ENCODE measurements at regions not wholly inside any gene's neighbourhood (a gene's known extent, or its start where the extent isn't known, plus 50 kb on each side); places are given as distances from the start of the nearest gene placed in this dataset.

- ATAC-seq (no peak), FAIRE-seq (no peak), DNase-seq (ENCODE audit: low read depth, low spot score) (no peak)
- Histone ChIP-seq H3K27ac (ENCODE audit: control insufficient read depth, insufficient read depth) (no peak overlapping the region), H3K9me3 (replicated peaks; ENCODE audit: control insufficient read depth, insufficient read depth, low read length) (no peaks in the 10 kb centered on the region), H3K4me3 (no peak overlapping the region), H3K4me1 (ENCODE audit: control insufficient read depth, insufficient read depth, low read length) (no peaks in the 10 kb centered on the region), H3K27me3 (replicated peaks in 1 of 2; ENCODE audit: control insufficient read depth in 2 of 2, insufficient read depth in 2 of 2, low read length in 1 of 2) (no peaks in the 10 kb centered on the region), H3K79me2 (ENCODE audit: control insufficient read depth, insufficient read depth, low read length) (no peaks in the 10 kb centered on the region), H3K36me3 (ENCODE audit: control insufficient read depth in 2 of 2, insufficient read depth in 2 of 2, low read length in 1 of 2) (no peaks in the 10 kb centered on the region), H3K9ac (ENCODE audit: control insufficient read depth, insufficient read depth, low read length) (no peak overlapping the region), H4K20me1 (ENCODE audit: control insufficient read depth, insufficient read depth) (no peaks in the 10 kb centered on the region), H2AFZ (ENCODE audit: control insufficient read depth, low read depth, low read length) (no peak overlapping the region), H3K4me2 (ENCODE audit: control insufficient read depth, insufficient read depth) (no peak overlapping the region)
- in situ Hi-C loops (cut with MboI): loop anchor here (10.0 kb wide), 1 partner anchor 762 kb away; no protein-coding TSS in a partner anchor
- WGBS (ENCODE audit: insufficient coverage, insufficient replicate concordance, low lambda C conversion rate, missing lambda C conversion rate): 61% methylated on average over 4 of the region's 4 CpGs
- ChIA-PET RAD21 (ENCODE audit: unreplicated experiment) (no interaction called here), POLR2A (no interaction called here), SMC1A (ENCODE audit: uncharacterized antibody, unreplicated experiment) (interaction anchor here (1.1 to 1.4 kb wide), 2 partner anchors 8 to 9 kb away, joined by 3 read pairs; no protein-coding TSS in a partner anchor), CTCF (interaction anchor here (0.7 to 1.6 kb wide), 5 partner anchors 8 to 898 kb away, joined by 3 to 7 read pairs (median 3); no protein-coding TSS in a partner anchor)
- no TSS peak for BruUV-seq (replicated peaks)
- TF ChIP-seq CEBPB (IDR thresholded peaks at IDR 0.05; ENCODE audit: borderline replicate concordance in 1 of 2, low read depth in 2 of 2, low read length in 2 of 2) (no peak), RELA (IDR thresholded peaks at IDR 0.05; ENCODE audit: borderline replicate concordance, partially characterized antibody) (no peak), CHD1 (IDR thresholded peaks at IDR 0.05; ENCODE audit: low read depth, low read length) (no peak), ZNF24 (IDR thresholded peaks at IDR 0.05) (no peak), BHLHE40 (IDR thresholded peaks at IDR 0.05; ENCODE audit: borderline replicate concordance in 1 of 2, low read depth in 2 of 2, low read length in 1 of 2) (no peak), USF2 (IDR thresholded peaks at IDR 0.05; ENCODE audit: borderline replicate concordance, low read depth, low read length) (no peak), CREB1 (IDR thresholded peaks at IDR 0.05; ENCODE audit: low read depth) (no peak), GATAD2B (conservative IDR thresholded peaks at IDR 0.05; ENCODE audit: low read depth) (no peak), NFYA (IDR thresholded peaks at IDR 0.05; ENCODE audit: borderline replicate concordance, low read depth, low read length) (no peak), YY1 (IDR thresholded peaks at IDR 0.05; ENCODE audit: low read depth, low read length) (no peak), SUZ12 (IDR thresholded peaks at IDR 0.05; ENCODE audit: unreplicated experiment) (no peak), WRNIP1 (IDR thresholded peaks at IDR 0.05; ENCODE audit: borderline replicate concordance, low read depth, low read length) (no peak), ZZZ3 (IDR thresholded peaks at IDR 0.05; ENCODE audit: control insufficient read depth, insufficient read length, low read depth) (no peak)
- TF ChIP-seq, protein P1, sequence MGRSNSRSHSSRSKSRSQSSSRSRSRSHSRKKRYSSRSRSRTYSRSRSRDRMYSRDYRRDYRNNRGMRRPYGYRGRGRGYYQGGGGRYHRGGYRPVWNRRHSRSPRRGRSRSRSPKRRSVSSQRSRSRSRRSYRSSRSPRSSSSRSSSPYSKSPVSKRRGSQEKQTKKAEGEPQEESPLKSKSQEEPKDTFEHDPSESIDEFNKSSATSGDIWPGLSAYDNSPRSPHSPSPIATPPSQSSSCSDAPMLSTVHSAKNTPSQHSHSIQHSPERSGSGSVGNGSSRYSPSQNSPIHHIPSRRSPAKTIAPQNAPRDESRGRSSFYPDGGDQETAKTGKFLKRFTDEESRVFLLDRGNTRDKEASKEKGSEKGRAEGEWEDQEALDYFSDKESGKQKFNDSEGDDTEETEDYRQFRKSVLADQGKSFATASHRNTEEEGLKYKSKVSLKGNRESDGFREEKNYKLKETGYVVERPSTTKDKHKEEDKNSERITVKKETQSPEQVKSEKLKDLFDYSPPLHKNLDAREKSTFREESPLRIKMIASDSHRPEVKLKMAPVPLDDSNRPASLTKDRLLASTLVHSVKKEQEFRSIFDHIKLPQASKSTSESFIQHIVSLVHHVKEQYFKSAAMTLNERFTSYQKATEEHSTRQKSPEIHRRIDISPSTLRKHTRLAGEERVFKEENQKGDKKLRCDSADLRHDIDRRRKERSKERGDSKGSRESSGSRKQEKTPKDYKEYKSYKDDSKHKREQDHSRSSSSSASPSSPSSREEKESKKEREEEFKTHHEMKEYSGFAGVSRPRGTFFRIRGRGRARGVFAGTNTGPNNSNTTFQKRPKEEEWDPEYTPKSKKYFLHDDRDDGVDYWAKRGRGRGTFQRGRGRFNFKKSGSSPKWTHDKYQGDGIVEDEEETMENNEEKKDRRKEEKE (IDR thresholded peaks at IDR 0.05): no peak
- TF ChIP-seq, protein P2, sequence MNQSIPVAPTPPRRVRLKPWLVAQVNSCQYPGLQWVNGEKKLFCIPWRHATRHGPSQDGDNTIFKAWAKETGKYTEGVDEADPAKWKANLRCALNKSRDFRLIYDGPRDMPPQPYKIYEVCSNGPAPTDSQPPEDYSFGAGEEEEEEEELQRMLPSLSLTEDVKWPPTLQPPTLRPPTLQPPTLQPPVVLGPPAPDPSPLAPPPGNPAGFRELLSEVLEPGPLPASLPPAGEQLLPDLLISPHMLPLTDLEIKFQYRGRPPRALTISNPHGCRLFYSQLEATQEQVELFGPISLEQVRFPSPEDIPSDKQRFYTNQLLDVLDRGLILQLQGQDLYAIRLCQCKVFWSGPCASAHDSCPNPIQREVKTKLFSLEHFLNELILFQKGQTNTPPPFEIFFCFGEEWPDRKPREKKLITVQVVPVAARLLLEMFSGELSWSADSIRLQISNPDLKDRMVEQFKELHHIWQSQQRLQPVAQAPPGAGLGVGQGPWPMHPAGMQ (IDR thresholded peaks at IDR 0.05; ENCODE audit: borderline replicate concordance): no peak
- TF ChIP-seq, protein P3, sequence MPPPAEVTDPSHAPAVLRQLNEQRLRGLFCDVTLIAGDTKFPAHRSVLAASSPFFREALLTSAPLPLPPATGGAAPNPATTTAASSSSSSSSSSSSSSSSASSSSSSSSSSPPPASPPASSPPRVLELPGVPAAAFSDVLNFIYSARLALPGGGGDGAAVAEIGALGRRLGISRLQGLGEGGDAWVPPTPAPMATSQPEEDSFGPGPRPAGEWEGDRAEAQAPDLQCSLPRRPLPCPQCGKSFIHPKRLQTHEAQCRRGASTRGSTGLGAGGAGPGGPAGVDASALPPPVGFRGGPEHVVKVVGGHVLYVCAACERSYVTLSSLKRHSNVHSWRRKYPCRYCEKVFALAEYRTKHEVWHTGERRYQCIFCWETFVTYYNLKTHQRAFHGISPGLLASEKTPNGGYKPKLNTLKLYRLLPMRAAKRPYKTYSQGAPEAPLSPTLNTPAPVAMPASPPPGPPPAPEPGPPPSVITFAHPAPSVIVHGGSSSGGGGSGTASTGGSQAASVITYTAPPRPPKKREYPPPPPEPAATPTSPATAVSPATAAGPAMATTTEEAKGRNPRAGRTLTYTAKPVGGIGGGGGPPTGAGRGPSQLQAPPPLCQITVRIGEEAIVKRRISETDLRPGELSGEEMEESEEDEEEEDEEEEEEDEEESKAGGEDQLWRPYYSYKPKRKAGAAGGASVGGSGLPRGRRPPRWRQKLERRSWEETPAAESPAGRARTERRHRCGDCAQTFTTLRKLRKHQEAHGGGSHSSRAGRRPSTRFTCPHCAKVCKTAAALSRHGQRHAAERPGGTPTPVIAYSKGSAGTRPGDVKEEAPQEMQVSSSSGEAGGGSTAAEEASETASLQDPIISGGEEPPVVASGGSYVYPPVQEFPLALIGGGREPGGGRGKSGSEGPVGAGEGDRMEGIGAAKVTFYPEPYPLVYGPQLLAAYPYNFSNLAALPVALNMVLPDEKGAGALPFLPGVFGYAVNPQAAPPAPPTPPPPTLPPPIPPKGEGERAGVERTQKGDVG (CRISPR knock-in tag; IDR thresholded peaks at IDR 0.05): no peak
- intact Hi-C loops (cut with micrococcal nuclease; ENCODE audit: unreplicated experiment): no loop called here
Observed at GRCh38 chr4:157977086-157977485, 195.7 kb downstream of the GASK1B start.
